CD4-positive, alpha-beta T cell treated with Interleukin-12 subunit alpha and Interleukin-12 subunit beta, for 1 hour (primary cell): ENCODE measurements at regions not wholly inside any gene's neighbourhood (a gene's known extent, or its start where the extent isn't known, plus 50 kb on each side); places are given as distances from the start of the nearest gene placed in this dataset.
"Not testable (repeated sequence)": the region's sequence is repeated elsewhere in the genome, so short reads cannot be mapped to it uniquely, and the experiment has no call there.

Source experiments
- DNase-seq: peaks from one replicate; pipeline ENCODE4 v3.0.0-alpha.2; 2020

GRCh38 chr20:48020696-48021095 is 235.4 kb upstream of the SULF2 start:
- DNase-seq = not testable (repeated sequence)

- no peak for DNase-seq
Measured at GRCh38 chr20:48019940-48020339, 234.7 kb upstream of the SULF2 start.

GRCh38 chr20:48019496-48019895 is 234.2 kb upstream of the SULF2 start:
- DNase-seq = no peak

GRCh38 chr20:48018851-48019250 is 233.6 kb upstream of the SULF2 start:
- not testable (repeated sequence) for DNase-seq

DNA sequence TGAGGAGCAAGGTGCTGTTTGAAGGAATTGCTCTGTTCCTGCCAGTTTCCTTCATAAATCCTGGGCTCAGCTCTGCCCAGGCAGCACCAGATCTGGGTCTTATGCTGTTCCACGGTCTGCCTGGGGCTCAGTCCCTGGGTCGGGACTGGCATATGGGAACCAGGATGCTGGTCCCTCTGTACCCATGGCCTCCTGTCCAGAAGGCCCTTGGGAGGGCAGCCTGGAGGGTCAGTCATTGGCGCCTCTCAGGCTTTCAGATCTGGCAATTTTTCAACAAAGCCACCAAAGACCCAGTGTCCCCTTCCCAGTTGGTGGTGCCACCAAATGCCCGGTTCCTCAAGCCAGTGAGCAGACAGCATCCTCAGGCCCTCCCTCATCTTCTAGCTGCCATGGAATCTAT is 232.7 kb upstream of the SULF2 start:
- DNase-seq = no peak

DNA sequence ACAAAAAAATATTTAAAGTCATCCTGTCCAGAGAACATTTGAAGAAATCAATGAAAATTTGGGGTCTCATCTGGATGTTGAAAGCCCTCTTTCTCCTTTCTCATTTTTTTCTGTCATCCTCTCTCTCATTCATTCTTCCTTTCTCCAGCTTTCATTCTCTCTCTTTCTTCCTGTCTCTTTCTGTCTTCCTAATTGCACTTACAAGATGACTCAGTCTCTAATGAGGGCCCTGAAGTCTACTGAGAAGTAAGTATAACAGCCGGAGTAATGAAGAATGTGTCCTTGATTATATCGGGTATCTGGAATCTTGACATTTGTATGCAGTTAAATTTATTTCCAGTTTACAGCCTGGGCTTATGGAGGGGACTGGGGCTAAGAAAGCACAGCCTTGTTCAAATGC is 232.2 kb upstream of the SULF2 start:
- no peak for DNase-seq

GRCh38 chr20:48015943-48016723 is 230.9 kb upstream of the SULF2 start:
- DNase-seq = no peak

DNA sequence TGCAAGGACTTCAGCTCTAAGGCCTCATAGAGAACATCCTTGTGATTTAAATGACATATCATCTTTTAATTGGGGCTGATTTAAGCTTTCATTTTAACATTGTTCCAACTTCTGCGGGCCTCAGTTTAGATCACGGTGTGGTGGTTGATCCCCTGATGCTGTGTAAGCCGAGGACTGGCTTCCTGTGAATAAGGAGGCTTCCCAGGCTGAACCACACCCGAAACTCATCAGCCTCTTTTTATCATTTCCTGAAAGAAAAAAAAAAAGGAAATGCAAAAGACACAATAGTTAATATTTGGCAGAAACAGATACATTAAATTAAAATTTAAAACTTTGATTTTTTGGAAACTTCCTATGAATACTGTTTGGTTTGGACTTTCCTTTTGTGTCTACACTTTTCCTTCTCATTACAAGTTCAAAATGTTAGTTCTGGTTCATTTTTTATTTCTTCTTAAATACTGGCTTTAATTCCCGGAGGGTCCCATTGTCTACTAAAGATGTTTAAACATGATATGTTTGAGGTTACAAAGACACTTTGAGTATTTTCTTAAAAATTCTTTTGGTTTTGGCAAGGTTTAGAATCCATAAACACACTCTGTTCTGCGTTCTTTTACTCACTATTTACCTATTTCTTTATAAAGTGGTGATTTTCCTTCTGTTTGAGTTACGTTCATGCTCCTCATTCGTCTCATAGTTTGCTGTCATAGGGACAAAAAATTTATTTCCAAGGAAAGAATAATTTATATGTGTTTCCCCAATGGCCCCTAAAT is 230.0 kb upstream of the SULF2 start:
- DNase-seq = no peak

- DNase-seq = no peak
Measured at GRCh38 chr20:48012401-48012974, 227.2 kb upstream of the SULF2 start.

GRCh38 chr20:48011025-48011424 is 225.7 kb upstream of the SULF2 start:
- DNase-seq = no peak

GRCh38 chr20:48010623-48011022 is 225.3 kb upstream of the SULF2 start:
- no peak for DNase-seq

DNA sequence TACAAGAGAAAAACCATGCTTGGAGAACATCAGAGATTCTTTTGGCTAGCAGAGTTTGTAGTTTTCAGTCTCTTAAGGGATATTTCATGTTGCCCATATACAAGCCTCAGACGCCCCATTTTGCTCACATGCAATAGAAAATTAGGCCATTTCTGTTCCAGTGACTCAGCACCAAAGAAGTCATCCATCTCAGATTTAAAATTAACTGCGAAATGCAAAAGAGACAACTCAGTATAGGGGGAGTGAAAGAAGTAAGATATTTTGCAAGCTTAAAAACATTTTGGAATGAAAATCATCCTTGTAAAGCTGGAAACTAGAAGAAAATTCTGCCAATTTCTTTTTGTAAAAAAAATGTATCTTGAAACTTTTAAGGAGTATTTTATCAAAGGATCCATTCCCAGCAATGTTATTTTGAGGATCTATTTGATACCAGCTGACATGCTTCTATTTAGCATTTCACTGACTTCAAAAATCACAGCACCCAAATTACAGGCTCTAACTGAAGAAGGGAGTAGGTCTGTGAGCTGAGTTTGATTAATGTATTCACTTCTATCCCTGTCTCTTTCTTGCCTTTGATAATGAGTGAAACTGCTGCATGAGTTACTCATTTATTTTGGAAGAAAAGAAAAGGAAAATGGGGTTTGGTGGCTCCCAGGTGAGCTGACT is 223.7 kb upstream of the SULF2 start:
- no peak for DNase-seq

DNA sequence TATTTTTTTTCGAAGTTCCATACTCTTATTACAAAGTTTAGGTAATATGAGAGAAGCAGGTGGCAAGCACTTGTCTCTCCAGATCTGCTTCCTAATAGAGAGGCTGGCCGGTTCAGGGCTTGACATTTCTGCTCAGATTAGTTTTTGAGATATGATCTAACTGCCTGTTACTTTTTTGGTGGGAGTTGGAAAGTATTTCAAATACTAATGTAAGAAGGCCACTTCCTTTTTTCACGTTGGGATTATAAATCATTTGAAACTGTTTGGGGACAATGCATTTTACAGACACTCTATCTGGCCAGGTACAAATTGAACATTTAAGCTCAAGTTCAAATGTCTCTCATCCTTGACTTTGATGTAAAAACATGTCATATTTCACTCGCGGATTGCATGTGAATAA is 222.1 kb upstream of the SULF2 start:
- DNase-seq = no peak

DNA sequence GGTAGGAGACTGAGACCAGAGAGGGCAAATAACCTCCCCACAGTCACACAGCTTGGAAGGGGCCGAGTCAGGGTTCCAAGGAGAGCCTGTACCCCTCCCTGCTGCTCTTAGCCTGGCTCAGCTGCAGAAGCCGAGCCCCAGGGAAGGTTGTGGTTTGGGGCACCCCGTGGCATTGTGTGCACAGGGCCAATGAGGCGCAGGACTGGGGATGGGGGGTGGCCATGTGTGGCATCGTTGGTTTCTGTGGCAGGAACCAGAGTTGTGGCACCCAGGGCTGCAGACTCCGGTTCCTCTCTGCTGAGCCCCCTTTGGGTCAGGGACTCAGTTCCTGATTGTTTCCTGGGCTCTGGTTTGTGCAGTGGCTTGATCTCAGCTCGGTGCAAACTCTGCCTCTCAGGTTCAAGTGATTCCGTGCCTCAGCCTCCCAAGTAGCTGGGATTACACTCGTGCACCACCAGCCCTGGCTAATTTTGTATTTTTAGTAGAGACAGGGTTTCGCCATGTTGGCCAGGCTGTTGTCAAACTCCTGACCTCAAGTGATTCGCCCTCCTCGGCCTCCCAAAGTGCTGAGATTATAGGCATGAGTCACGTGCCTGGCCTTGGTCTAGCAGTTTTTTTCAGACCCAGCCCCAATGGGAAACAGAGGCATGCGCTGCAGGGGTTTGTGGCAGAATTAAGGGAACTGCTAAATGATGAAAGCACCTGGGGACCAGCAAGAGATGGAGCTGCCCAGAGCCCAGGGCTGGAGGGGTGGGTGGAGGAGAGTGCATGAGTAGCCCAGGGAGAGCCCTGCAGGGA is 221.0 kb upstream of the SULF2 start:
- no peak for DNase-seq

DNA sequence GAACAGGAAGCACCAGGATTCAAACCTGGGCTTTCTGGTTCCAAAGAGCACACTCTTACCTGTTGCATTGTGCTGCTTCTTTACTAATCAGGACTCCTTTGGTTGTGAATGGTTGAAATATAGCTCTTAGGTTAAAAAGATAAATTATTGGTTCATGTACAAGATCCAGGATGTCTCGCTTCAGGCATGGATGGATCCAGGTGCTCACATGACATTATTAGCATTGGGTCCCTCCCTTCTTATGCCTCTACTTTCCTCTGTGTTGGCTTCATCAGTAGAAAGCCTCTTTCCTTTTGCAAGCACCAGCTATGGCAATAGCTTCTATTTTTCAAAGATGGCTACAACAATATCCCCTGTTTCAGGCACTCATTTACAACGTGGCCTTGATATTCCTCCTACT is 217.7 kb upstream of the SULF2 start:
- DNase-seq = no peak

DNA sequence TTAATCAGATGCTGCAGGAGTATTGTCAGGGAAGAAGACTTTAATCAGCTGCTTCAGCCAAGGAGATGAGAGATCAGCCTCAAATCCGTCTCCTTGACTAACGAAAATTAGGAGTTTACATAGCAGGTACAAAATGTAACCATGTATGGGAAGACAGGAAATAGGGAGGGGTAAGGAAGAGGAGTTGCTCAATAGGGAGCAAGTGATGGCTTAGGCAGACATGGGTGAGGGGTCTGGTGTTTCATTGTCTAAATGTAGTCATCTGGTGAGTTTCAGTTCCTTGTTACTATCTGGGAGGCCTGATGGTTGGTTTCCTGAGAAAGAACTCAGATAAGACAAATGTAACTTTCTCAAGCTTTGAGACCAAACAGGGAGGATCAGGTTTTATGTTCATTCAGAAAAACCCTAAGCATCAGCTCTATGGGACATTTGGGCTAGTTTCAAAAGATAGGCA is 217.3 kb upstream of the SULF2 start:
- DNase-seq = no peak

DNA sequence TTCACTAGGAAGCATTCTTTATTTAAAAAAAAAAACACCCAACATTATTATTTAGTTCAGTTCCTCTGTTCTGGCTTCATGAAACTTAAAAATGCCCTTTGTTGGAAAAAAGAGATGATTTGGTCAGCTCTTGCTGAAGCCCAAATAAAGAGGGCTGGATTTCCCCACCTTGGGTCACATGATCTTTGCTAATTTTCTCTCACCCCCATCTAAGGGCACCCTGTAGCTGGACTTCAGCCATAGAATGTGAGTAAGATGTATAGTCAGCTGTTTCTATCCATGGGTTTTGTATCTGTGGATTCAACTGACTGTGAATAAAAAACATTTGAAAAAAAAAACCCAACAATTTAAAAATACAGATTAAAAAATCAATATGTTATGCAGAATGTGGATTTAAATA is 213.9 kb upstream of the SULF2 start:
- DNase-seq = no peak

DNA sequence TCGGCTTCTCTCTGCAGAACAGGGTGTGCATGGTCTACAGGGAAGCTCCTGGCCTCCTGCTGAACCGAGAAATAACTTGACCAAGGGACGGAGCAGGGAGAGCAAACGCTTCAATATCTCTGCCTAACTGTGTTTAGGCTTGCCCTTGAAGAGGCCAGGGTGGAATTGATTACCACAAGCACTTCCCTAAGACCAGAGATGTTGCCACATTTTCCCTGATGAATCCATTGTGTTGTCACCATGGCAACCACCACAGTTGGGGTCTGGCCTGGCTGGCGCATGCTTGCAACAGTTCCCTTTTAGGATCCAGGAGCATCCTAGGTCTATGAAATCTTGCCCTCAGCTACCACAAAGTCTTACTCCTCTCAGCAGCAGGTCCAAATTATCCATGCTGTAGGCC is 213.5 kb upstream of the SULF2 start:
- DNase-seq = no peak

GRCh38 chr20:47995661-47996060 is 210.4 kb upstream of the SULF2 start:
- DNase-seq = no peak

- DNase-seq = no peak
Measured at GRCh38 chr20:47993817-47994216, 208.5 kb upstream of the SULF2 start.

- no peak for DNase-seq
Measured at GRCh38 chr20:47993035-47993755, 207.9 kb upstream of the SULF2 start.
